G401 (cell line): ENCODE measurements at regions not wholly inside any gene's neighbourhood (a gene's known extent, or its start where the extent isn't known, plus 50 kb on each side); places are given as distances from the start of the nearest gene placed in this dataset.

Experiments used
- DNase-seq: peaks from one replicate; pipeline ENCODE4 v3.0.0-alpha.2; 2015; ENCODE audit warnings: low spot score
- in situ Hi-C: cut with HindIII; loops from 2 replicates; pipeline ENCODE4 v1.10.0; 2016; ENCODE audit warnings: low sequenced_read_pairs, mixed read lengths

DNA sequence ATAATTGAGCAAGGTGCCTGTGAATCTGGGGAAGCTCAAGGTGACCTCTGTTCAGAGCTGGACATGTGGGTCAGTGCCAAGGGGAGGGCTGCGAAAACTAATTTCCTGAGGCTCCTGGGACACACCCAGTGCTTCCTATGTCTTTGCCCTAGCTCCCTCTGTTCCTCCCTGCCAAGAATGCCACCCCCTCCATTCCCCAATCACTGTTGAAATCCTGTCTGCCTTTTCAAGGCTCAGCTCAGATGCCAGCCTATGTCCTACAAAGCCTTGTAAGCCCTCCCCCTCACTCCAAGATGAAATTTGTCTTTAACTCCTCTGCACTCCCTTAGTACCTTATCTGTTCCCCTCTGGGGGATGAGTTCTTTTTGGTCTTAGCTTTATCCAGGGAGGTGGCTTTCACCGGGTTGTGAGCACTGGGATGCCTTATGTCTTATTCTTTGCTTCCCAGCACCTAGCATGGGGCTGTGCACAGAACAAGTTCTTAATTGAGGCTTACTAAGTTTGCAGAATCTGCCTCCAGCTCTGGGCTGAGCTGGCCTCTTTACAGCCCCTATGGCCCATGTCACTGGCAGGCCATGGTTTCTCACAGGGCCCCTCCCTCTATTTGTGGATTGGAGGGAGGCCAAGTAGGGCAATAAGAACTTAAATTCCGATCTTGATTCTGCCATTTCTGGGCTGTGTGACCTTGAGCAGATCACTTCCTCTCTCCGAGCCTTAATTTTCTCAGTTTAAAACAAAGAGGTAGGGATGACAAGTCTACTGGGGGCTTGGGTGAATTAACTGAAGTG lies 51.5 kb upstream of the EPB41L1 start:
- in situ Hi-C loops, result no loop called here
- DNase-seq, result no peak

DNA sequence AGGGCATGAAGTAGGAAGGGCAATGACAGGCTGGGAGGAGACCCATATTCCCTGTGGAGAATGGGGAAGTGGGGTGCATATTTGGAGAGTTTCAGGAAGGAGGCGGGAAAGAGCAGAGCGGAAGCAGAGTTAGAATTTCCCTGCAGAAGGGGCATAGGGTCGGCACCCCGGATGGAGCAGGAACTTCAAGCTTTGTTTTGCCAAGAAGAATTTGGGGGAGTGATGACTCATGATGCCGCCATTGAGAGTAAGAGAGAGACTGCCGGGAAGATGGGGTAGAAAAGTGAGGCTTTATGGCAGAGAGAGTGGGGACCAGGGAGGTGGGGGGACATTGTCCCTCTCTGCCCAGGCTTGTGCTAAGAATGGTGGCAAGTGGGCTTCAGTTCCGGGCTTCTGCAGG lies 50.3 kb upstream of the EPB41L1 start:
- in situ Hi-C loops, result no loop called here
- DNase-seq, result no peak
